ENCODE measurements at regions not wholly inside any gene's neighbourhood (a gene's known extent, or its start where the extent isn't known, plus 50 kb on each side); places are given as distances from the start of the nearest gene placed in this dataset.

DNA sequence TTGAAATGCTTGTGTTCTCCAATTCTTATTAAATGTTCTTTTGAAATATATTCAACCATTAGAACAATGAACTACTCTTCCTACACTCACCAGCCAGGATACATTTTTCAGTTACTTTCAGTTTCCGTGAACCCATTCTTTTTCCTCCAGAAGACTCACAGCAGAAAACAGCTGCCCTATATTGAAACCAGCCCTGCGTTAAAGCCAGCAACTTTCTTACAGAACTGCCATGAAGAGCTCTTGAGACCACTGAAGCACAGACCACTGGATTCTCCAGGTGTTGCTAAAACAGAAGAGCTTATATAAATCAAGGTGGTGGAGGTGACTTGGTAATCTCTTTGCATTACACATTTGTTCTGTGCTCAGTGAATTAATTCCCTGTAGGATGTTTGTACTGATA is 365.9 kb upstream of the C9orf72 start:
- no peak overlapping the region for H3K4me3 ChIP-seq (ENCODE audit: low read depth, low read length)
- DNase-seq (ENCODE audit: low read depth) = no peak
- TF ChIP-seq, protein P1, sequence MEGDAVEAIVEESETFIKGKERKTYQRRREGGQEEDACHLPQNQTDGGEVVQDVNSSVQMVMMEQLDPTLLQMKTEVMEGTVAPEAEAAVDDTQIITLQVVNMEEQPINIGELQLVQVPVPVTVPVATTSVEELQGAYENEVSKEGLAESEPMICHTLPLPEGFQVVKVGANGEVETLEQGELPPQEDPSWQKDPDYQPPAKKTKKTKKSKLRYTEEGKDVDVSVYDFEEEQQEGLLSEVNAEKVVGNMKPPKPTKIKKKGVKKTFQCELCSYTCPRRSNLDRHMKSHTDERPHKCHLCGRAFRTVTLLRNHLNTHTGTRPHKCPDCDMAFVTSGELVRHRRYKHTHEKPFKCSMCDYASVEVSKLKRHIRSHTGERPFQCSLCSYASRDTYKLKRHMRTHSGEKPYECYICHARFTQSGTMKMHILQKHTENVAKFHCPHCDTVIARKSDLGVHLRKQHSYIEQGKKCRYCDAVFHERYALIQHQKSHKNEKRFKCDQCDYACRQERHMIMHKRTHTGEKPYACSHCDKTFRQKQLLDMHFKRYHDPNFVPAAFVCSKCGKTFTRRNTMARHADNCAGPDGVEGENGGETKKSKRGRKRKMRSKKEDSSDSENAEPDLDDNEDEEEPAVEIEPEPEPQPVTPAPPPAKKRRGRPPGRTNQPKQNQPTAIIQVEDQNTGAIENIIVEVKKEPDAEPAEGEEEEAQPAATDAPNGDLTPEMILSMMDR (IDR thresholded peaks at IDR 0.05; ENCODE audit: insufficient read depth, low read length) = no peak

DNA sequence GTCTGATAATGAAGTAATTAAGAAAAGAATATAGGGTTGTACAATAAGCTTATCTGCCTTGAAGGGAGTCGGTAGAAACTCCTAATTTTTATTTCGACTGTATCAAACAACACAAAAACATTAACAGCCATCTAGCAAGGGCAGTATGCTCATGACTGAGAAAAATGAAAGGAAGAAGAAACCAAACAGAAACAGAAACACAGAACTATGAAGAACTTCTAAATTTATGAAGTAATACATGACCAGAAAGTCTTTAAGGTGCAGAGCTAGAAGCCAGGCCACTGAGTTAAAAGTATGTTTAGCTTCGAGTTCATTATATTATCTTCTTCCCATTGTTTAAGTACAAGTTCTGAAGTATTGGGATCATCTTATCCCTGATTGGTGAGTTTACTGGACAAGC is 367.3 kb upstream of the C9orf72 start:
- TF ChIP-seq, protein P1 (IDR thresholded peaks at IDR 0.05; ENCODE audit: insufficient read depth, low read length) = no peak
- no peak overlapping the region for H3K4me3 ChIP-seq (ENCODE audit: low read depth, low read length)
- DNase-seq (ENCODE audit: low read depth) = no peak

DNA sequence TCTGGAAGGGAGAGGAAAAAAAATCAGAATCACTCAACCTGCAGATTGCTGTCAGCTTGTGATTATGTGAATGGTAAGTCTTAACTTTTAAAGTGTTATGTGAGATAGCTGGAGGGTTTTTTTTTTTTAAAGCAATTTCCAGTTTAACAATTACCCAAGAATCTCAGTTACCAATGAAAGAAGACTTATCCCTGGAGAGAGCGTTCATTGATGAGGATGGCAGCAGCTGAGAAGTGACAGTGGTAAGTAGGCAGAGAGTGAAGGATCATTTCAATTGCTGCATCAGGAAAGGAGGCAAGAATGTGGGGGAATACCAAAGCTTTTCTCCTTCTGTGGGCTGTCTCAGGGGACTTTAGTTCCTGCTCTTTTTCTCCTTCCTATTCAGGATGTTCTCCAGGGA is 370.2 kb upstream of the C9orf72 start:
- TF ChIP-seq, protein P1 (IDR thresholded peaks at IDR 0.05; ENCODE audit: insufficient read depth, low read length) = no peak
- DNase-seq (ENCODE audit: low read depth) = no peak
- no peak overlapping the region for H3K4me3 ChIP-seq (ENCODE audit: low read depth, low read length)

DNA sequence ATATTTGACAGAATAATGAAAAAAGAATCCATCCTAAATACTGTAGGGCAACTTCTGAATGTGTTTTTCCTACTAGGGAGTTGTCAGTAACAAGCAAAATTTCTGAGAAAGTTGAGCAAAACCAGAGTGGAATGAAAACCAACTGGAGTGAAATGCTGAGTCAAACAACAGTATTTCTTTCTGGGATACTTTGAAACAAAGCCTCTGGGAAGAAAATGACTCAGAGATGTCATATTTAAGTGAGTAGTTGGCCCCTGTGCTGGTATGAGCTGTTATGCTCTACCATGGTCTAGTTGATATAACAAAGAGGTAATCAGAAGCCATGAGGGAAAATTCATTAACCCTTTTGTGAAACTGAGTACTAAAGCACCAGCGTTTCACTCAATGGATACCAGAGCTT is 372.1 kb upstream of the C9orf72 start:
- TF ChIP-seq, protein P1 (IDR thresholded peaks at IDR 0.05; ENCODE audit: insufficient read depth, low read length) = no peak
- DNase-seq (ENCODE audit: low read depth) = no peak
- H3K4me3 ChIP-seq (ENCODE audit: low read depth, low read length) = no peak overlapping the region

DNA sequence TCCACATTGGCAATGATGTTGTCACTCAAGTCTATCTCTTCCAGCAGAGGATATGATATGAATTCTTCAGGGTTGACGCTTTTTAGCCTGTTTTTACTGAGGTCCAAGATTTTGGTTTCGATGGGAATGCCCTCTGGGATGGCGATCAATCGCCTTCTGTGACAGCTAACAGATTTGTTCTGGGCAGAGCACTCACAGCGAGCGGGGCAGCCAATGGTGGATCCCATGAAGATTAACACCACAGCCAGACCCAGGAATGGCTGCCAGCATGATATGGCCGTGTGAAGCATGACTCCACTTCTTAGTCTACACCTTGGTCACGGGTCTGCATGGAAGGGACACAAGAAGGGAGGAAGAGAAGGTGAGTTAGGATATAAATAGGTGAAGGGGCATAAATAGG is 377.1 kb upstream of the C9orf72 start:
- TF ChIP-seq, protein P1 (IDR thresholded peaks at IDR 0.05; ENCODE audit: insufficient read depth, low read length) = no peak
- no peak for DNase-seq (ENCODE audit: low read depth)
- no peak overlapping the region for H3K4me3 ChIP-seq (ENCODE audit: low read depth, low read length)

DNA sequence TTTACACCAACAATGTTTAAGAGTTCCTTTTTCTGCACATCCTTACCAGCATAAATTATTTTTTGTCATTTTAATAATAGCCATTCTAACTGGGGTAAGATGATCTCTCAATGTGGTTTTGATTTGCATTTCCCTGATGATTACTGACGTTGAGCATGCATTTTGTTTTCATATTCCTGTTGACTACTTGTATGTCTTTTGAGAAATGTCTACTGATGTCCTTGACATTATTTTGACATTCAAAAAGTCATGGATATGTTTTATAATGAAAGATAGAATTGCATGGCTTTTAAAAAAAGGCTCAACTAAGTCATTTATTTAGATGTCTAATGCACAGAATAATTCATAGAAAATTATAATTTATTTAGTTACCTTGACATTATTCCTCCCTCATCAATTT is 381.6 kb upstream of the C9orf72 start:
- no peak for DNase-seq (ENCODE audit: low read depth)
- TF ChIP-seq, protein P1 (IDR thresholded peaks at IDR 0.05; ENCODE audit: insufficient read depth, low read length) = no peak

DNA sequence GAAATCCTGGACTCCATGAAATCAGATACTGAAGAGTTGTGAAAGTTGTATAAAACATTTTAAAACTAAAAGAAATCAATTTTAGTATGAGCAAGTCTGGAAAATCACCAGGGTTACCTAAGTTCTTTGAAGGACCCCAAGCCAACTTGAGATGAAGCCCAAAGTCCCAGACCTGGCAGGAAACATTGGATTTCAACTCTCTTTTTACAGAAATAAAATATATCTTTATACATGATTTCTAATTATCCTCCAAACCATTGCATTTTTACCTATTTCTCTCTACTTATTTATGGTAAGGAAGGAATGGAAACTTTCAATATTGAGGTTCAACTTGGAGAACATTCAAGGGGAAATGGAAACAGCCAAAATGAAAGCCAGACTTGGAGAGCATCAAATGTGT is 390.6 kb upstream of the C9orf72 start:
- TF ChIP-seq, protein P1 (IDR thresholded peaks at IDR 0.05; ENCODE audit: insufficient read depth, low read length) = no peak

More for the DNA sequence above, 381.6 kb upstream of the C9orf72 start:
- no peak overlapping the region for H3K4me3 ChIP-seq (ENCODE audit: low read depth, low read length)

More for the DNA sequence above, 390.6 kb upstream of the C9orf72 start:
- no peak for DNase-seq (ENCODE audit: low read depth)
- H3K4me3 ChIP-seq (ENCODE audit: low read depth, low read length) = no peak overlapping the region
